PFSK-1 (cell line): ENCODE measurements at regions not wholly inside any gene's neighbourhood (a gene's known extent, or its start where the extent isn't known, plus 50 kb on each side); places are given as distances from the start of the nearest gene placed in this dataset.

Source experiments
- FOXP2 ChIP-seq: optimal IDR thresholded peaks from 2 replicates; pipeline ENCODE3; 2011; ENCODE audit warnings: borderline replicate concordance, control low read depth, inconsistent platforms; ENCODE audit not compliant: insufficient read depth; ENCODE audit errors: extremely low read length, extremely low read depth
- POLR2AphosphoS5 ChIP-seq: IDR thresholded peaks from 2 replicates; pipeline ENCODE4 v1.6.1; 2012; ENCODE audit warnings: low read depth, mild to moderate bottlenecking, control low read depth, low read length, moderate library complexity
- REST ChIP-seq, 2 experiments: IDR thresholded peaks; 2 replicates each; pipeline versions ENCODE4 v1.6.1 to v1.8.0; 2011 to 2012; ENCODE audit warnings: low read depth in 2 of 2, low read length in 2 of 2, control low read depth in 1 of 2, inconsistent platforms in 1 of 2, mild to moderate bottlenecking in 1 of 2, moderate library complexity in 1 of 2; ENCODE audit not compliant: insufficient read depth in 1 of 2
- SIN3A ChIP-seq: IDR thresholded peaks from 2 replicates; pipeline ENCODE4 v1.6.1; 2012; ENCODE audit warnings: mild to moderate bottlenecking, low read length, moderate library complexity, borderline replicate concordance; ENCODE audit not compliant: insufficient read depth
- TAF1 ChIP-seq: IDR thresholded peaks from 2 replicates; pipeline ENCODE4 v1.6.1; 2012; ENCODE audit warnings: low read length, control low read depth, borderline replicate concordance; ENCODE audit not compliant: insufficient read depth

GRCh38 chr2:187834787-187835186 is 280.6 kb upstream of the TFPI start:
- TF ChIP-seq POLR2AphosphoS5 = no peak
- no peak for TF ChIP-seq TAF1
- TF ChIP-seq SIN3A = no peak
- no peak for TF ChIP-seq REST (IDR thresholded peaks at IDR 0.05; ENCODE audit: insufficient read depth in 1 of 2, low read depth in 2 of 2, low read length in 2 of 2)
- TF ChIP-seq FOXP2 = no peak
